SK-N-MC (cell line): ENCODE measurements at regions not wholly inside any gene's neighbourhood (a gene's known extent, or its start where the extent isn't known, plus 50 kb on each side); places are given as distances from the start of the nearest gene placed in this dataset.

Source experiments
- DNase-seq: peaks from one replicate; pipeline ENCODE4 v3.0.0-alpha.2; 2011; ENCODE audit warnings: low read depth, low spot score
- H3K27ac ChIP-seq: fragments of 200-600 bp; sonication (generic); 2 replicates; pipeline ENCODE4 v1.5.1; 2016; ENCODE audit warnings: mixed run types
- H3K36me3 ChIP-seq: fragments of 200-600 bp; sonication (generic); 2 replicates; pipeline ENCODE4 v1.6.1; 2017; ENCODE audit warnings: antibody characterized with exemption, low read length, mixed read lengths; ENCODE audit not compliant: insufficient read depth
- H3K4me3 ChIP-seq: fragments of 200-600 bp; sonication (generic); 2 replicates; pipeline ENCODE4 v1.5.1; 2016
- H3K9ac ChIP-seq: fragments of 200-600 bp; sonication (generic); 2 replicates; pipeline ENCODE4 v1.8.0; 2017; ENCODE audit warnings: mixed run types, mixed read lengths; ENCODE audit not compliant: insufficient read length
- H3K9me3 ChIP-seq: fragments of 200-600 bp; sonication (generic); 2 replicates; pipeline ENCODE4 v1.6.1; 2017; ENCODE audit warnings: low read depth, mild to moderate bottlenecking, antibody characterized with exemption, low read length, moderate library complexity, mixed read lengths
- EZH2 ChIP-seq: fragments of 200-600 bp; sonication (generic); IDR thresholded peaks from one replicate; pipeline ENCODE4 v1.6.1; 2017; ENCODE audit warnings: antibody characterized with exemption
- FOXP2 ChIP-seq: optimal IDR thresholded peaks from 2 replicates; pipeline ENCODE3; 2011; ENCODE audit warnings: mild to moderate bottlenecking, moderate library complexity; ENCODE audit not compliant: insufficient read depth; ENCODE audit errors: extremely low read length, control extremely low read depth
- POLR2AphosphoS5 ChIP-seq: IDR thresholded peaks from 2 replicates; pipeline ENCODE4 v1.6.1; 2012; ENCODE audit warnings: mild to moderate bottlenecking, low read depth, low read length, borderline replicate concordance

DNA sequence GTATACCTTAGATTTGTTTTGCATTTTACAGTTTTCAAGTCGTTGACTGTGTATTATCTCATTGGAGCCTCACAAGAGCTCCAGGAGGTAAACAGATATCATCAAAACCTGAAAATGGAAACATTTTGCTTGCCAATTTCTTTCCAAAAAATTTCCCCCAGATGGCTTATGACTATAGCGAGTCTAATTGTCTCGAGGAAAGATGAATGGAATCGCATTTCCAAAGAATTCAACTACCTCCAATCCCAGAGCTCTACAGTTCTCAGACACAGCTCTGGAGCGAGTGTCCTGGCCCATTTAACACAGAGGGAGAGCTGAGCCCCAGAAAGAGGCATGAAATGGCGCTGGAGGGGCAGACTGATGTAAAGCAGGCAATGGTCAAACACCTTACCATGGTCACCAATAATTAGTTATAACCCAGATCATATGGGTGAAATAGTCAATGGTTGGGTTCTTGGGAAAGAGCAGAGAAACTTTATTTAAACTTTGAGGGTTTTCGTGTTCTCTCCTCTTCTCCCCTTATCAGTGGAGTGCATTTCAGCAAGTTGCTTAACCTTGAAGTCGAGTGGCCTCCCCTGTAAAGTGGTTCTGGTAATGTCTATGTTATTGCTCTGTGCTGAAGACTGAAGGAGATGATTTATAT lies 168.2 kb downstream of the ZDHHC21 start:
- no peak for DNase-seq
- no peaks in the 10 kb centered on the region for H3K36me3 ChIP-seq
- TF ChIP-seq POLR2AphosphoS5 (no peak), EZH2 (no peak), FOXP2 (no peak)
- no peak overlapping the region for H3K4me3 ChIP-seq
- no peak overlapping the region for H3K9ac ChIP-seq
- H3K9me3 ChIP-seq: no peaks in the 10 kb centered on the region
- H3K27ac ChIP-seq: no peak overlapping the region

- H3K27ac ChIP-seq: no peak overlapping the region
- H3K36me3 ChIP-seq: no peaks in the 10 kb centered on the region
- no peaks in the 10 kb centered on the region for H3K9me3 ChIP-seq
- no peak for DNase-seq
- no peak overlapping the region for H3K9ac ChIP-seq
- H3K4me3 ChIP-seq: no peak overlapping the region
- no peak for TF ChIP-seq POLR2AphosphoS5
- TF ChIP-seq FOXP2: no peak
- no peak for TF ChIP-seq EZH2
Observed at GRCh38 chr9:14523545-14523944, 169.7 kb downstream of the ZDHHC21 start.

DNA sequence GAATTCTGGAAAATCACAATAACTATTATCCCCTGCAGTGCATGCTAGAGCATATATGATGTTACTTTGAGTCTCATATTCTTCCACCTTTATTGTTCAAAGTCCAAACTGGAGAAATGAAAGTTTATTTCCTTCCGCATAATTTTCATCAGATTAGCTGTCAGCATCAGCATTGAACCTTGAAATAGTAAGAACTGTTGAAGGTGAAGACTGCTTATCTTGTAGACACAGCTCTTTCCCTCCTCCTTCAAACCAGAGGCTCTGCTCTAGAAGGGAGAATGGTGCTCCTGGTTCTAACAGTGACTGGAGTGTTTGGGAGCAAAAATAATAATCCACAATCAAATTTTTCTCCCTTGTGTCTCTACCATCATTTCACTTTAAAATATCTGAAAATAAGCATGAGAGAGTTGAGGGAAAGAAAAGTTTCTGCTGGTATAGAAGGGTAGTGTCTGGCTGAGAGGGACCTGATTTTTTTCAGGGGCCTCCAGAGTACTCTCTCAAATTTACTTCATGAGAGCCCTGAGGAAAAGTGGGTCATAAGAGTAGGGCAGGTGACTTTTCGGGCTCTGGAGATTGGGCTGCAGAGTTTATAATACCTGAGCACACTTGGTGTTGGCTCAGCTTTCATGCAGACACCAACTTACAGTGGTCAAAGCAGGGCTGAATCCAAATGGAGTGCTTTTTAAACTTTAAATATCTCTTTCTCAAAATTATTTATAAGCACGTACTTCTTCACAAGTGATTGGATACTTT lies 170.4 kb downstream of the ZDHHC21 start:
- TF ChIP-seq EZH2: no peak
- TF ChIP-seq POLR2AphosphoS5: no peak
- no peak for TF ChIP-seq FOXP2
- Histone ChIP-seq H3K9me3 (no peaks in the 10 kb centered on the region), H3K4me3 (no peak overlapping the region), H3K27ac (no peak overlapping the region), H3K9ac (no peak overlapping the region), H3K36me3 (no peaks in the 10 kb centered on the region)
- no peak for DNase-seq

DNA sequence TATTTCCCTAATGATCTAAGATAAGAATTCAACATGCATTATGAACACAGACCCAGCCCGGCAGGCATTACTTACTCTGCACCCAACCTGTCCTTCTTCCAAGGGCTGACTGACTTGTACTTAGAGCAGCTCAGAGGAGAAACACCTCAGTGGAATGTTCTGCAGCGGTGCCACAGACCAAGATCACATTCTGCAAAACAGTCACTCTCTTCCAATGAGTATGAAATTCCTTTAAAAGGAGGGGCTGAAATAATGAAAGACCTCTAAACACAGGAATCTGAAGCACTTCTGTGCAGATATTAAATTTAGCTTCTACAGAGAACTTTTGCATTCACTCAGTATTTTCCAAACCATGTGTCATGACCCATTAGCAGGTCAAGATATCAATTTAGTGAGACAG lies 172.9 kb downstream of the ZDHHC21 start:
- Histone ChIP-seq H3K4me3 (no peak overlapping the region), H3K27ac (no peak overlapping the region), H3K9me3 (no peaks in the 10 kb centered on the region), H3K9ac (no peak overlapping the region), H3K36me3 (no peaks in the 10 kb centered on the region)
- TF ChIP-seq POLR2AphosphoS5 (no peak), FOXP2 (no peak), EZH2 (no peak)
- no peak for DNase-seq

DNA sequence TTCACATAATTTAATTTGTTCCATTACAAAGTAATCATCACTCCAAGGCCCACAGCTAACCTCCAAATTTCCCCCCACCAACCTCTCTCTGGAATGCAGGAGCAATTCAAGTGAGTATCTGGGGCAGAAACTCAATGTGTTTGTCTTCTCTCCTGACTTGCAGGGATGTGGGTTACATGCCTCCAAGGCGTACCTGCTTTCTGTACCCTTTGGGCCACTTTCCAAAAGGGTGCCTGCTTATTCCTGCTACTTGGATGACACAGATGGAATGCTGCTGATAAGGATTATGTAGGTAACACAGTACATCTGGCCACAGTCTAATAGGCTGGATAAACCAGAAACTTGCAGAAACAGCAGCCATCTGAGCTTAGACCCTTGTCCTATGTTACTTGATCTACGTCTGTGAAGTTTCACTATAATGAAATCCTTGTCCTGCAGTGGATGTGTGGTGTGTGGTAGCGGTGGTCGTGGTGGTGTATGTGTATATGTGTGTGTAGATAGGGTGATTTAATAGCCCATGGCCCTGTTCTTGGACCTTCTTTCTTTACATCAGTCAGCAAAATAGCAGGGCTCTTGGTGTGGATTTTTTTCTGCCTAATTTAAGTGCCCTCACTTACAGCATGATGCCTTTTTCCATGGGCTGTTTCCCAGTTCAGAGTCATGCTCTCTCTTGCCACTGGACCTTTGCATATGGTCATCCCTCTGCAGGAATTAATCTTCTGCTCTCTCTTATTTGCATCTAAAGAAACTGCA lies 175.9 kb downstream of the ZDHHC21 start:
- Histone ChIP-seq H3K9me3 (no peaks in the 10 kb centered on the region), H3K27ac (peak overlapping the region; percentile 69; the same call in 1 of the 2 replicates), H3K4me3 (no peak overlapping the region), H3K36me3 (no peaks in the 10 kb centered on the region), H3K9ac (no peak overlapping the region)
- no peak for TF ChIP-seq POLR2AphosphoS5
- no peak for TF ChIP-seq FOXP2
- no peak for TF ChIP-seq EZH2
- DNase-seq: no peak

GRCh38 chr9:14516656-14517055 lies 176.6 kb downstream of the ZDHHC21 start:
- Histone ChIP-seq H3K36me3 (no peaks in the 10 kb centered on the region), H3K27ac (peak overlapping the region; percentile 69), H3K9ac (no peak overlapping the region), H3K9me3 (no peaks in the 10 kb centered on the region), H3K4me3 (no peak overlapping the region)
- TF ChIP-seq EZH2 (no peak), FOXP2 (no peak), POLR2AphosphoS5 (no peak)
- DNase-seq: no peak

DNA sequence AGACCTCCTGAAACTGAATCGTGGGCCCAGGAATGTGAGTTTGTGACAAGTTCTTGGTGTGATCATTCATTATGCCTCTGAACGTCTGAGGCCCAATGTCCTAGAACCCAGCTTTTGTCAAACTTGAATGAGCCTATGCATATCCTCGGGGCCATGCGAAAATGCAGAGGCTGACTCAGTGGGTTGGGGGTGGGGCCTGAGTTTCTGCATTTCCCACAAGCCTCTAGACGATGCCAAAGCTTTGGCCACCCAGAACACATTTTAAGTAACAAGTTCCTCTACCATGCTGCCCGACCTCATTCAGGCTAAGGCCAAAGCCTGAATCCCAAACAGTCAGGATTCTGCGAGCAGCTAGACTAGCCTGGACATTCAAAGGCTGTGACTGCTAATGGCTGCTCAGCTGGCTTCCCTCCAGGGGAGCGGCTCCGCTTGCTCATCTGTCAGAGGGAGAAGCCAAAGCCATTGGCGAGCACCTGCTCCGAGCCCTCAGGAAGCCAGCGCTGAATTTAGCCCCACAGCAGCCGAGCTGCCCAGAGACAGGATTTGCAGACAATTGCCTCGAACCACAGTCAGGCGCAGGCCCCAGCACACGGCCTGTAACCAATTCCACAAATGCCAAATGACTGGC lies 177.5 kb downstream of the ZDHHC21 start:
- Histone ChIP-seq H3K9ac (no peak overlapping the region), H3K9me3 (no peaks in the 10 kb centered on the region), H3K4me3 (no peak overlapping the region), H3K27ac (peak overlapping the region; percentile 69), H3K36me3 (no peaks in the 10 kb centered on the region)
- DNase-seq: no peak
- TF ChIP-seq FOXP2: no peak
- TF ChIP-seq EZH2: no peak

DNA sequence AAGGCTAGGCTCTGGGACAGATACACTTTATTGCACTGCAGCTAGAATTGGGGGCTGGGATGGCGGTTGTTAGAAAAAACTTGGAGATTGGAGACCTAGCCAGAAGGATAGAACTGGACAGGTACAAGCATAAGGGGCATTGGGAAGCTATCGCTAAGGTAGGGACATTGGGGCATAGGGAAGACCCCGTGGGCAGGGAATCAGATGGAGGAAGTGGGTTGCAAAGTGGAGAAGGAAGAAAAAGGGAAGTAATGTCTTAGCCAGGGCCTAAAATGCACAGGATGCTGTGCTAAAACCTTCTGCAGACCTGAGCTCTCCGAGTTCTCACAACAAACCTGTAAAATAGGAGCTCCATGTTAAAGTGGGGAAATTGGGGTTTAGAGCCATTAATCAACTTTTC lies 178.2 kb downstream of the ZDHHC21 start:
- H3K9me3 ChIP-seq: no peaks in the 10 kb centered on the region
- TF ChIP-seq EZH2 (no peak), FOXP2 (no peak), POLR2AphosphoS5 (no peak)

More for the DNA sequence above, 178.2 kb downstream of the ZDHHC21 start:
- Histone ChIP-seq H3K4me3 (no peak overlapping the region), H3K9ac (no peak overlapping the region), H3K36me3 (no peaks in the 10 kb centered on the region), H3K27ac (no peak overlapping the region)
- no peak for DNase-seq
